ENCODE measurements at regions not wholly inside any gene's neighbourhood (a gene's known extent, or its start where the extent isn't known, plus 50 kb on each side); places are given as distances from the start of the nearest gene placed in this dataset.

- no peak for DNase-seq (ENCODE audit: low spot score)
- H3K27me3 Mint-ChIP-seq (ENCODE audit: low read depth), result no peaks in the 10 kb centered on the region; the same call in 1 of the 2 replicates
- POLR2A ChIA-PET, result no interaction called here
- no peak overlapping the region for H3K27ac Mint-ChIP-seq
- no peak for TF ChIP-seq RELA (CRISPR knock-in tag; IDR thresholded peaks at IDR 0.05; ENCODE audit: borderline replicate concordance)
- TF ChIP-seq KAT7 (CRISPR knock-in tag; IDR thresholded peaks at IDR 0.05; ENCODE audit: borderline replicate concordance), result no peak
- no peak for TF ChIP-seq SMAD4 (CRISPR knock-in tag; IDR thresholded peaks at IDR 0.05)
- TF ChIP-seq PRDM15 (CRISPR knock-in tag; IDR thresholded peaks at IDR 0.05), result no peak
- no peak for TF ChIP-seq ZBTB43 (CRISPR knock-in tag; IDR thresholded peaks at IDR 0.05)
- no peak for TF ChIP-seq ESRRA (CRISPR knock-in tag; IDR thresholded peaks at IDR 0.05; ENCODE audit: borderline replicate concordance)
- TF ChIP-seq ATF1 (CRISPR knock-in tag; IDR thresholded peaks at IDR 0.05), result no peak
- no peak for TF ChIP-seq EMX1 (CRISPR knock-in tag; IDR thresholded peaks at IDR 0.05)
- no peak for TF ChIP-seq FOXP1 (CRISPR knock-in tag; IDR thresholded peaks at IDR 0.05; ENCODE audit: borderline replicate concordance)
- no peak for TF ChIP-seq TCF7 (CRISPR knock-in tag; IDR thresholded peaks at IDR 0.05; ENCODE audit: low read depth)
- TF ChIP-seq HMGA2 (CRISPR knock-in tag; IDR thresholded peaks at IDR 0.05), result no peak
- TF ChIP-seq PREB (CRISPR knock-in tag; IDR thresholded peaks at IDR 0.05; ENCODE audit: borderline replicate concordance), result no peak
- TF ChIP-seq E2F5 (CRISPR knock-in tag; IDR thresholded peaks at IDR 0.05), result no peak
- TF ChIP-seq PRRX2 (CRISPR knock-in tag; IDR thresholded peaks at IDR 0.05), result no peak
- TF ChIP-seq ZNF423 (CRISPR knock-in tag; IDR thresholded peaks at IDR 0.05), result no peak
- no peak for TF ChIP-seq ATF3 (CRISPR knock-in tag; conservative IDR thresholded peaks at IDR 0.05)
- TF ChIP-seq ZNF396 (CRISPR knock-in tag; IDR thresholded peaks at IDR 0.05; ENCODE audit: borderline replicate concordance), result no peak
- no peaks in the 10 kb centered on the region for H3K9me3 Mint-ChIP-seq
- H3K4me3 Mint-ChIP-seq, result no peak overlapping the region
- ATAC-seq, result no peak
- no peaks in the 10 kb centered on the region for H3K36me3 Mint-ChIP-seq
- H3K4me1 Mint-ChIP-seq, result peaks cover 16% of the 10 kb centered on the region
- CTCF ChIA-PET, result no interaction called here
Observed at GRCh38 chr17:17403899-17404576, 72.8 kb upstream of the MED9 start.

GRCh38 chr17:17405673-17406072, 71.1 kb upstream of the MED9 start:
- Mint-ChIP-seq H3K27me3 (ENCODE audit: low read depth) (no peaks in the 10 kb centered on the region; the same call in none of the 2 replicates), H3K36me3 (no peaks in the 10 kb centered on the region), H3K27ac (no peak overlapping the region), H3K9me3 (no peaks in the 10 kb centered on the region), H3K4me1 (peaks cover 16% of the 10 kb centered on the region), H3K4me3 (no peak overlapping the region)
- DNase-seq (ENCODE audit: low spot score) (no peak), ATAC-seq (no peak)
- CTCF ChIA-PET, result no interaction called here
- POLR2A ChIA-PET, result no interaction called here
- TF ChIP-seq NR1H2 (CRISPR knock-in tag; IDR thresholded peaks at IDR 0.05), result no peak
- TF ChIP-seq CBFB (CRISPR knock-in tag; IDR thresholded peaks at IDR 0.05; ENCODE audit: low read depth), result no peak
- no peak for TF ChIP-seq JAZF1 (CRISPR knock-in tag; IDR thresholded peaks at IDR 0.05)
- no peak for TF ChIP-seq ZNF512 (CRISPR knock-in tag; IDR thresholded peaks at IDR 0.05; ENCODE audit: borderline replicate concordance)
- no peak for TF ChIP-seq ZNF263 (CRISPR knock-in tag; IDR thresholded peaks at IDR 0.05; ENCODE audit: low read depth)
- TF ChIP-seq TCF7 (CRISPR knock-in tag; IDR thresholded peaks at IDR 0.05; ENCODE audit: low read depth), result no peak
- no peak for TF ChIP-seq ZNF425 (CRISPR knock-in tag; conservative IDR thresholded peaks at IDR 0.05)
- no peak for TF ChIP-seq TP53 (CRISPR knock-in tag; IDR thresholded peaks at IDR 0.05)

All from WTC11 (cell line).